GM19328 (cell line): ENCODE measurements at regions not wholly inside any gene's neighbourhood (a gene's known extent, or its start where the extent isn't known, plus 50 kb on each side); places are given as distances from the start of the nearest gene placed in this dataset.

ENCODE experiments used
- ATAC-seq: cut with Tn5 transposase; IDR thresholded peaks from one replicate; pipeline ENCODE4 v1.9.1; 2021; ENCODE audit warnings: mild to moderate bottlenecking, moderate library complexity; ENCODE audit not compliant: unreplicated experiment

- no peak for ATAC-seq
Observed at GRCh38 chr2:193336781-193337180, 1142.0 kb upstream of the TMEFF2 start.

GRCh38 chr2:193334401-193334800 lies 1139.7 kb upstream of the TMEFF2 start:
- no peak for ATAC-seq

- no peak for ATAC-seq
Observed at GRCh38 chr2:193333539-193333938, 1138.8 kb upstream of the TMEFF2 start.

- no peak for ATAC-seq
Observed at GRCh38 chr2:193332941-193333340, 1138.2 kb upstream of the TMEFF2 start.

GRCh38 chr2:193331676-193332075 lies 1136.9 kb upstream of the TMEFF2 start:
- ATAC-seq: no peak

GRCh38 chr2:193326296-193326695 lies 1131.6 kb upstream of the TMEFF2 start:
- no peak for ATAC-seq

GRCh38 chr2:193315428-193316091 lies 1120.8 kb upstream of the TMEFF2 start:
- no peak for ATAC-seq

- ATAC-seq: no peak
Observed at GRCh38 chr2:193303464-193303863, 1108.7 kb upstream of the TMEFF2 start.

- ATAC-seq: no peak
Observed at GRCh38 chr2:193294371-193294770, 1099.6 kb upstream of the TMEFF2 start.

- ATAC-seq: no peak
Observed at GRCh38 chr2:193279361-193279760, 1084.6 kb upstream of the TMEFF2 start.

- no peak for ATAC-seq
Observed at GRCh38 chr2:193276988-193277387, 1082.3 kb upstream of the TMEFF2 start.

GRCh38 chr2:193276560-193276959 lies 1081.8 kb upstream of the TMEFF2 start:
- ATAC-seq: no peak

GRCh38 chr2:193276069-193276468 lies 1081.3 kb upstream of the TMEFF2 start:
- no peak for ATAC-seq

GRCh38 chr2:193272011-193272410 lies 1077.3 kb upstream of the TMEFF2 start:
- ATAC-seq: no peak

- no peak for ATAC-seq
Observed at GRCh38 chr2:193270816-193271215, 1076.1 kb upstream of the TMEFF2 start.

GRCh38 chr2:193267496-193268002 lies 1072.8 kb upstream of the TMEFF2 start:
- ATAC-seq: no peak

GRCh38 chr2:193253014-193253530 lies 1058.3 kb upstream of the TMEFF2 start:
- no peak for ATAC-seq

- no peak for ATAC-seq
Observed at GRCh38 chr2:193251909-193252308, 1057.2 kb upstream of the TMEFF2 start.

- ATAC-seq: no peak
Observed at GRCh38 chr2:193250389-193250788, 1055.7 kb upstream of the TMEFF2 start.

GRCh38 chr2:193240752-193241151 lies 1046.0 kb upstream of the TMEFF2 start:
- no peak for ATAC-seq

GRCh38 chr2:193231634-193232033 lies 1036.9 kb upstream of the TMEFF2 start:
- ATAC-seq: no peak

- no peak for ATAC-seq
Observed at GRCh38 chr2:193228276-193228675, 1033.5 kb upstream of the TMEFF2 start.

GRCh38 chr2:193222454-193222853 lies 1027.7 kb upstream of the TMEFF2 start:
- no peak for ATAC-seq
